GM08714 (cell line): ENCODE measurements at regions not wholly inside any gene's neighbourhood (a gene's known extent, or its start where the extent isn't known, plus 50 kb on each side); places are given as distances from the start of the nearest gene placed in this dataset.

Source experiments
- H3K4me3 ChIP-seq: fragments of 200-500 bp; sonication (Bioruptor generic); 2 replicates; pipeline ENCODE4 v1.5.1; 2014; ENCODE audit warnings: mild to moderate bottlenecking, low read length, inconsistent platforms
- ZNF274 ChIP-seq: IDR thresholded peaks from 2 replicates; pipeline ENCODE4 v1.6.1; 2012; ENCODE audit warnings: mild to moderate bottlenecking, low read depth, low read length

- no peak overlapping the region for H3K4me3 ChIP-seq
- TF ChIP-seq ZNF274, result no peak
Observed at GRCh38 chr3:182364723-182365650, 428.3 kb upstream of the ATP11B start.

- H3K4me3 ChIP-seq, result no peak overlapping the region
- TF ChIP-seq ZNF274, result no peak
Observed at GRCh38 chr3:182366746-182367145, 426.6 kb upstream of the ATP11B start.

- no peak for TF ChIP-seq ZNF274
- H3K4me3 ChIP-seq, result no peak overlapping the region
Observed at GRCh38 chr3:182369861-182370260, 423.4 kb upstream of the ATP11B start.

GRCh38 chr3:182370949-182371348 is 422.4 kb upstream of the ATP11B start:
- H3K4me3 ChIP-seq, result no peak overlapping the region
- TF ChIP-seq ZNF274, result no peak

DNA sequence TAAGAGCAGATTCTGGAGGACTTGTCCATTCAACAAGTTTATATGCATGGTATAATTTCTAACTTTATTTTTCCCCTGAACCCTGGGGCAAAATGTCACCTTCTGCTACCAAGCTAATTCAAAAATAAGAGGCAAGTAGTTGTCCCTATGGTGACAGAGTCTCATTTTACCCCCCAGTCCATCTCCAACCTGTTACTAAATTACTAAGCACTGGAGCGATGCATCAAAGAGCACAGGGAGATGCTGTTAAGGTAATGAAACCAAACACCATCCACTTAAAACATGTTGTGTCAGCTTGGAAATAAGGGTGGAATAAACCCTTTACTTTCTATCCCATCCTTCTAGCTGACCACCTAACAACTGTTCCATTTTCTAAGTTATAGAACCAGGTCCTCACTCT is 417.4 kb upstream of the ATP11B start:
- no peak for TF ChIP-seq ZNF274
- no peak overlapping the region for H3K4me3 ChIP-seq

DNA sequence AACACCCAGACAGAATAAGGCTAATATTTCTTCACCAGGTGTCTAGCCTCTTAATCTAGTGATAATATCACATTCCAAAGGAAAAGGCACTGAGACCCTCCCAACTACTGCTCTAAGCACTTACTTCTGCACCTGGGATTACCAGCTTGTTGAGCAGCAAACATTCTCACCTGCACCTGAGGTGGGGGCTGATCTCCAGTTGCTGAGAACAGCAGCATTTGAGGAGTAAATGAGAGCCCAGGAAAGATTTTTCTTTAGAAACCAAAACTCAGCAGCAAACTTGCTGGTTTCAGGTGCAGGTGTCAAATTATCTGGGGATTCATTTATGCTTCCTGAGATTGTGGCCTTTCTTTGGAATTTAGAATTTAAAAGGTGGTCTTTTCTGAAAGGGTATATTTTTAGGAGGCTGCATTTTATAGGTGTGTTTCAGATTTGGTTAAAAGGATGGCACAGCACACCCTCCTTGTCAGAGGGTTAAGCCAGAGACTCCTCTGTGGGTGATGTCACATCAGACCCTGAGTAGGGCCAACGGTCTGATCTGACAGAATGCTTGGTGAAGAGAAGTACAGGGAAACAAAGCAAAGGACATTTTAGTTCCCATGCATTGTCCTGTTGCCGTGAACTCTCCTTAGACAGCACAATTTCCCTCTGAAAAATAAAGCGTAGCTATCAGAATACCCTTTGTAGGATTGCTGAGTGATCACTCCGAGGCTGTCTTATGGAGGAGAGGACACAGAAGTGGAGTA is 411.0 kb upstream of the ATP11B start:
- TF ChIP-seq ZNF274, result no peak
- no peak overlapping the region for H3K4me3 ChIP-seq

GRCh38 chr3:182384221-182384620 is 409.1 kb upstream of the ATP11B start:
- H3K4me3 ChIP-seq, result no peak overlapping the region
- no peak for TF ChIP-seq ZNF274

DNA sequence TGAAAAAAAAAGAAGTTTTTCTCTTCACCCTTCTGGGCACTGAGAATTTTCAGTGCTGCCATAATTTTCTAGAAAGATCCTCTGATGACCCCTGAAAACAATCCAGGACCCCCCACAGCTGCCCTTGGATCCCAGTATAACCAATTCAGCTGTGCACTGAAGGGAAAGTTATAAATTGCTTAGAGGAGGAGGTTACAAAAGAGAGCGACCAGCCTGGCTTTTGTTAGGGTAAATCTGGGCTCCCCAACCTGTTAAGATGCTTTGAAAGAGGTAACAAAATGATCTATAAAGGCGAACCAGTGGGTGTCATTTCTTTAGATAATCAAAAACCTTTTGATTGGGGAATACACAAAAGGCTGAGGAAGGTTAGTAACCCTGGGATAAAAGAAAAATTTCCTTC is 407.9 kb upstream of the ATP11B start:
- no peak overlapping the region for H3K4me3 ChIP-seq
- TF ChIP-seq ZNF274, result no peak

- no peak for TF ChIP-seq ZNF274
- no peak overlapping the region for H3K4me3 ChIP-seq
Observed at GRCh38 chr3:182388506-182388905, 404.8 kb upstream of the ATP11B start.

- H3K4me3 ChIP-seq, result no peak overlapping the region
- TF ChIP-seq ZNF274, result no peak
Observed at GRCh38 chr3:182389071-182389815, 404.1 kb upstream of the ATP11B start.

GRCh38 chr3:182390421-182390820 is 402.9 kb upstream of the ATP11B start:
- TF ChIP-seq ZNF274, result no peak
- no peak overlapping the region for H3K4me3 ChIP-seq

GRCh38 chr3:182392182-182392937 is 400.9 kb upstream of the ATP11B start:
- no peak for TF ChIP-seq ZNF274
- no peak overlapping the region for H3K4me3 ChIP-seq

- no peak for TF ChIP-seq ZNF274
Observed at GRCh38 chr3:182393151-182393550, 400.2 kb upstream of the ATP11B start.

More at GRCh38 chr3:182393151-182393550, 400.2 kb upstream of the ATP11B start:
- H3K4me3 ChIP-seq, result no peak overlapping the region
